ENCODE measurements at regions not wholly inside any gene's neighbourhood (a gene's known extent, or its start where the extent isn't known, plus 50 kb on each side); places are given as distances from the start of the nearest gene placed in this dataset.

- TF ChIP-seq CTCF (IDR thresholded peaks at IDR 0.05; ENCODE audit: low read depth, low read length) (no peak), EZH2phosphoT487 (IDR thresholded peaks at IDR 0.05; ENCODE audit: low read depth) (no peak)
Observed at GRCh38 chr6:4446982-4447381, 311.6 kb upstream of the ECI2 start.
